WTC11 (cell line): ENCODE measurements at regions not wholly inside any gene's neighbourhood (a gene's known extent, or its start where the extent isn't known, plus 50 kb on each side); places are given as distances from the start of the nearest gene placed in this dataset.

Source experiments
- NR3C1 ChIP-seq: sonication (generic); formaldehyde crosslinking; conservative IDR thresholded peaks from 2 replicates; pipeline ENCODE4 v1.8.1; 2023; ENCODE audit warnings: low read depth, mild to moderate bottlenecking, missing genetic modification reagents
- PREB ChIP-seq: sonication (generic); formaldehyde crosslinking; IDR thresholded peaks from 2 replicates; pipeline ENCODE4 v1.8.1; 2022; ENCODE audit warnings: mild to moderate bottlenecking, missing genetic modification reagents, moderate library complexity, borderline replicate concordance

DNA sequence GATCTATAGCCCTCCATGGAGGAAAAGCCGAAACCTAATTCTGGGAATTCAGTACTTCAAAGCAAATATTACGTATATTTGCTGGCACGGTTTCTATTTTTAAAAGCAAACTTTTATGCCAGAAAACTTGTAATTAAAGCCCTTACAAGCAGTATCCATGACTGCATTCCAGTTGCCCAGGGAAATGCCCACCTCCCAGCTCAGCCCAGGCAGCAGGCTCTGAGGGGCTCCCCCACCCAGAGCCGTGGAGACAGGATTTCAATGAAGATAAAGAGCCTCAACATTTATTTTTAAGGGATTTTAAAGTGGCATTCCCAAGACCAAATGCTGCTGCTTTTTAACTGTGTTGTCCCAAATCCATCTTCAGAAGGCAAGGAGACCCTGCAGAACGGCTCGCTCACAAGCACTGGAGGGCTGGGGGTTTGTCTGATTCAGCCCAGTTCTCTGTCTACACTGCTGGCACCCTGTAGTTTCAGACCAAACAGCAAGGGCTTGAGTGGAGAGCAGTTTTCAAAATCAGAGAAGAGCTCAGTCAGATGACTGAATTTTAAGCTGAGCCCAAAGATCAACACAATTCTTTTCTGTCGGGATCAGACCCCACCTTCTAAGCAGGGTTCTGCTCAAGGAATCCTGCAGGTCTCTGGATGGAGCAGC, 105.1 kb downstream of the KCNF1 start:
- TF ChIP-seq NR3C1 (no peak), PREB (CRISPR knock-in tag) (no peak)
